ENCODE measurements at regions not wholly inside any gene's neighbourhood (a gene's known extent, or its start where the extent isn't known, plus 50 kb on each side); places are given as distances from the start of the nearest gene placed in this dataset.
"Not testable (repeated sequence)": the region's sequence is repeated elsewhere in the genome, so short reads cannot be mapped to it uniquely, and the experiment has no call there.

DNA sequence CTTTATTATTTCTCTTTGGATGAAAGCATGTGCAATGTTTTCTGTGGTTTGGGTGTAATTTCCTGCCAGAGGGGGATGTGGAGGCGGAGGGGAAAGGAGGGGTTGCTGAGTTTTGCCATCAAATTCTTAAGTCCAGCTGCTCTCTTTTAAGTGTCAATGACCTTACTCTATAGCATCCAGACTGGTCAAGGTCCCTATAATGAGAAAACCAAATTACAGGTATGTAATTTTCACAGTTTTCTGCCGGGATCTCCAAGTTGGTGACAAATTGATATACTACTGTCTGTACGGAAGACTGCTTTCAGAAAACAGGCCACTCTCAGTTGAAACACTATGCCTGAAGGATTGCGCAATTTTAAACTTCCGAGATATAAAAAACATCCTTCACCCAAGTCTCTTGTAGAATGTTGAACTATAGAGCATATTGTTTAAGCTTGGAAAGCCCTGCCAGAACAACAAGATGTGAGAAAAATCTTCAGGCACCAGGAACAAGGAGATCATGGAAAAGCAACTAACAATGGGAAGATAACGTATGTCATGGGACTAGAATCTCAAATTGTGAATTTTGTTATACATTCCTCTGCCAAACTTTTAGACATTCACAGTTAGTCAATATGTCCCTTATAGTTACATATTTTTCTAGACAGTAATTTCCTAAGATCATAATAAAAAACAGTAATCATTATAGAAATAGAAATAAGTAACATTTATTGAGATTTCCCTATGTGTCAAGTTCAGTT lies 300.7 kb upstream of the SATB1 start:
- no peak for DNase-seq

DNA sequence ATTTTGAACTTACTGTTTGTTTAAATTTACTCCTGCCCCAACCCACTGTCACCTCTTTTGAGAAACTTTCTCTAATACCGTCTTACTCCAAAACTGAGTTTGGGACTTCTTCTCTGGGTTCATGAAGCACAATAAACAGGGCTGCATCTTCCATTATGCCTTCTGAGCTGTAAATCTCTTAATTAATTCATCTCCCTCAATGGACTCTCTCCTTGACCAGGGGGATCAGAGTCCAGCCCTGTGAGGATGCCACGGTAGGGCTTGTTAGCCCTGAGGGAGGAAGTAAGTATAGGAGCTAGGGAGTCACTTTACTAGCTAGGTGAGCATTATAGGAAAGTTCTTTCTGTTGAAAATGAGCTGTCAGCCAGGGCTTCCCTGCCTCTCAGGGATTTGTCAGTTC lies 299.3 kb upstream of the SATB1 start:
- DNase-seq = no peak

DNA sequence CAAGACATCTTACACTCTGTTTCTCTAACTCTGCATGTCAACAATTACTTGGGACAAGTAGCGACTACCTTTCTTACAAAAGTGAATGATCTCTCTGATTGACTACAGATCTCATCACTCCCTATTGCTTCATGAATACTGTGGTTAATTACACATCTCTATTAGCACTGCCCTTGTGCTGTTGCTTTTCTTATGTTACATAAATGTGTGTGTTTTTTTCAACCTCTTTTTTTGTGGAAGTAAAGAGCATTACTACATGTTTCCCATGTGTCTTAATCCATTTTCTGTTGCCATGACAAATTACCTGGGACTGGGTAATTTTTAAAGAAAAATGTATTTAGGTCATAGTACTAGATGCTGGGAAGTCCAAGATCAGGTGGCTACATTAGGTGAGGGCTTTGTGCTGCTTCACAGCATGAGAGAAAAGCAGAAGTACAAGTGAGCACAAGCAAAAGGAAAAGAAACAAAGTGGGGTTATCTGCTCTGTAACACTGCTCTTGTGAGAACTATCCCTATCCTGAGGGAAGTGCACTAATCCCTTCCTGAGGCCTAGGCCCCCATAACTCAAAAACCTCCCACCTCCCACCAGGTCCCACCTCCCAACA lies 298.2 kb upstream of the SATB1 start:
- no peak for DNase-seq

DNA sequence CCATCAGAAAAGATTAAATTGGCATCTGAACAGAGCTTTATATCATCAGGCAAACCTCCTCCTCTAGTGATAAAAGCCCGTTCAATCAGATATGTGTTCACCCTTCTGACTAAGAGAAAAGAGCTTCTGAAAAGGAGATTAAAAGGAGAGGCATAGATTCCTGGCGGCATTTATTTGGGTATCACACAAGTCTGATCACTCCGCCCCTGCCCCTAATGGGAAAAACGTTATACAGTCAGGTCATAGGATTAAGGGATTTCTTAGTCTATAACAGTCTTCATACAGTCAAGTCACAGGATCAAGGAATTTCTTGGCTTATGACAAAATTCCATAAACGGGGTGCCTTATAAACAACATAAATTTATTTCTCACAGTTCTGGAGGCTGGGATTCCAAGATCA lies 295.4 kb upstream of the SATB1 start:
- no peak for DNase-seq

DNA sequence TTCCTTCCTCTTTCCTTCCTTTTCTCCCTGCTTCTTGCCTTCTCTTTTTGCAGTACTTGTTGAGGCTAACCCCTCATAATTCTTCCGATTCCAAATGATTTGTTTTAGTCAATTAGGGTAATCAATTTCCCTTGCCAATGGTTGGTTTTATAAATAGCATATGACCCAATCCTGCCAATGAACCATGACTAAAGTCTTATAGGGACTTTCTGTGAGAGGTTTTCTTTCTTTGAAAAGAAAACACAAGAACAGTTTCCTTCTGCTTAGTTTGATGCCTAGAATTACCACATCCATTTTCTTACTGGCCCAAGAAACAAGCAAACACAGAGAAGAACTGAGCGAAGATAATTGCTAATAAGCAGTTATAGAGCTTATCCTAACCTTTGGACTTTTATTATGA lies 292.5 kb upstream of the SATB1 start:
- no peak for DNase-seq

DNA sequence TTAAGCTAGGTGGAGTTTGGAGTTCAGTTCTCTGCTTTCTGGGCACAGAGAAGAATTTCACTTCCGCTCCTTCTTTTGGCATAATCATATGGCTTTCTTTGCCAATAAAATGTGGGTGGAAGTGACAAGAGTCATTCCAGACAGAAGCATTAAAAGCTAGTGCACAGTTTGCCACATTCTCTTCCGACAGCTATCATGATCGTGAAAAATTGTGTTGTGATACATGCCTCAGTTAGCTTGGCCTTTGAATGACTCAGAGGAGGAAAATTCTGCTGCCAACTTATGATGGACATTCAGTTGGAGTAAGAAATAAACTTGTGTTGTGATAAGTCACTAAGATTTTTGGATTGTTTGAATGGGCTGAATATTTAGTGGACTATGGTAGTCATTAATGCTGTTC lies 291.7 kb upstream of the SATB1 start:
- DNase-seq = no peak

DNA sequence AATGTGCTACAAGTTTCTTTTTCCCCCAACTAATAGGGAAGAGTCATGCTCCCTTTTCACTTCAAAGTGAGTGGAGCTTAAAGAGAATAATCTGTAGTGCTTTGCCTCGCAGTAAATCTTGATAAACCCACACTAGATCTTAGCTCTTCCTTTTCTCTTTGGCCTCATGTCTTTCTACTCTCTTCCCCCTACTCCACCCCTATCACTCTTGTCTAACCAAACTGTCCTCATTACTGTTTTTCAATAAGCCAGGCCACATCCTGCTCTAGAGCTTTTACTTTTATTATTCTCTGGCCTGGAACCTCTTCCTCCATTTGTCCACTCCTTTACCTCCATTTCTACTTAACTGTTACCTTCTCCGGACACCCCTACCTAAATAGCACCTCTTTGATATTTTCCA lies 291.0 kb upstream of the SATB1 start:
- DNase-seq = no peak

DNA sequence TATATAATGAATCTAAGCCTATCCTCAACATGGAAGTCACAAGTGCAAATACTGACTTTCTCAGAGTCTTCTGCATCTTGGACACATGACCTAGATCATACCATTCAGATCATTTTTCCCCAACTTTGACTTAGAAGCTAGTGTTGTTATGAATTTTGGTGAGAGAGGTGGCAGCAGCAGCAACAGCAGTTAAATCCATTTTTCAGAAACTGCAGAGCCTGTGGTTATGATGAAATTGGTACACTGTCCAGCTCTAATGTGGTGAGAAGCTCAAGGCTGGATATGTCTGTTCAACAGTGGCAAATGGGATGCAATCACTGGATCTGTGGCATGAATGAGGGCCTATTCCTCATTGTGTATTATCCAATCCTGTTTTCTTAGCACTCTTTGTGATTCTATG lies 290.1 kb upstream of the SATB1 start:
- no peak for DNase-seq

DNA sequence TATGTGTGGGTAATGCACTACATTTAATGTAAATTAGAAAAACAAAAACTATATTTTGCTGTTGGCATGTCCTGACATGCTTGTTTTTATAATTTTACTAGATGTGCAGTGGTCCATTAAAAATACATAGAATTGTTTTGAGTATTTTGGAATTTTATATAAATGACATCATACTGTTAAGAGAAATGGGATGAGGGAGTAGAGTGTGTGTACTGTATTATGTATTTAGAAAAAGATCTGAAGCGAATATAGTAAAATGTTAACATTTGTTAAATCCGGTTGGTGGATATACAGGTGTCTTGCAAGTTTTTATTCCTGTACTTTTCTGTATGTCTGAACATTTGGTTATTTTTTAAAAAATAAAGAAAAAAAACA lies 288.4 kb upstream of the SATB1 start:
- no peak for DNase-seq

DNA sequence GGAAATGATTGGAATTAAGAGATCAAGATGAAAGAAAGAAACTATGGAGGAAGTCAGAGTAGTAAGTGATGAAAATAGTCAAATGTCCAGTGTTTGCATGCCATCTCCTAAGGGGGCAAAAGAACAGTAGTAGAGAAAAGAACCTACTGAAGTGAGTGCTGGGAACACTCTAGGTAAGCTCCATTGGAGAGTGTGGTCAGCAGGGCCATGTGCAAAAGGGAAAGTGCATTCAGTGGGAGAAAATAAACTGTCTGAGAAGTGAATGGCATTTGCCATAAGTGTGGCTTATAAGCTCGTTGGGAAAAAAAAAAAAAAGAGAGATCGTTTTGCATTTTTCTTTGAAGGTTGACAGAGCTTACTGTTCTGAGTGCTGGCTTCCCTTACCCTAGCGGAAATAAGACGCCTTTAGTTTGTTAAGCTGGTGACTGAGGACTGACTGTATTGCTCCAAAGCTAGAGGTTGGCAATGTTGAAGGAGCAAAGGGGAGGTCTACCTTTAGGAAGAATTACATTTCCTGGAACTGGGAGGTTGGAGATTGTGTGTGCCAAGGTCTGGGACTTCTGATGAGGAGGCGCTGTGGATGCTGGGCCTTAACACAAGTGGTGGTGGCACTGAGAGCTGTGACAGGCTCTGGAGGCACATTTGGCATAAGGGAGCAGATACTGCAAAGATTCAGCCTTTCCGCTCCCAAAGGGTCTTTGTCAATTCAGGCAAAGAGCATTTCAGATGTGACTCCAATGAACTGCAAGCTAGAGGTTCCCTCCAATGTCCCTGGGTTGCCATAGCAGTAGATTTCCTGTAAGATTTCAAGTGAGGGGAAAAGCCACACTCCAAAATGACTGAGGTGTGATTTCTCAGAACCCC lies 287.8 kb upstream of the SATB1 start:
- DNase-seq = no peak

DNA sequence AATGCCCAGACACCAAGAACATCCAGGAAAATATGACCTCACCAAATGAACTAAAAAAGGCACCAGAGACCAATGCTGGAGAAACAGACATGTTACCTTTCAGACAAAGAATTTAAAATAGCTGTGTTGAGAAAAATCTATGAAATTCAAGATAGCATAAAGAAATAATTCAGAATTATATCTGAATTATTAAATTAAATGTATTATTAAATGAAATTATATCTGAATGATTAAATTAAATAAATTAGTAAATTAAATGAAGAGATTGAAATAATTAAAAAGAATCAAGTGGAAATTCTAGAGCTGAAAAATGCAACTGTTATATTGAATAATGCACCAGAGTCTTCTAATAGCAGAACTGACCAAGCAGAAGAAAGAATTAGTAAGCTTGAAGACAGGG lies 279.2 kb upstream of the SATB1 start:
- DNase-seq = no peak

DNA sequence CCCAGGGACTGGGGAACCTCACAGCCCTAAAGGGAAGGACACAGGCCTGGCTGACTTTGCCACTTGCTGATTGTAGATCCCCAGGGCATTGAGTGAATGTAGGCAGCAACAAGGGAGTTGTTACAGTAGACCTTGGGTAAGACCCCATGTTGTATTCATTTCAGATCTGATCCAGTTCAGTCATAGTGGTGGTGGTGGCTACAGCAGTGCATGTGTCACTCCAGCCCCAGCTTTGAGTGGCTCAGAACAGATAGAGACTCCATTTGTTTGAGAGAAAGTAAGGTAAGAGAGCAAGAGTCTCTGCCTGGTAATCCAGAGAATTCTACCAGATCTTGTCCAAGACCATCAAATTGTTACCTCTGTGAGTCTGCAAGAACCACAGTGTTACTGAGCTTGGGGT lies 278.7 kb upstream of the SATB1 start:
- no peak for DNase-seq

DNA sequence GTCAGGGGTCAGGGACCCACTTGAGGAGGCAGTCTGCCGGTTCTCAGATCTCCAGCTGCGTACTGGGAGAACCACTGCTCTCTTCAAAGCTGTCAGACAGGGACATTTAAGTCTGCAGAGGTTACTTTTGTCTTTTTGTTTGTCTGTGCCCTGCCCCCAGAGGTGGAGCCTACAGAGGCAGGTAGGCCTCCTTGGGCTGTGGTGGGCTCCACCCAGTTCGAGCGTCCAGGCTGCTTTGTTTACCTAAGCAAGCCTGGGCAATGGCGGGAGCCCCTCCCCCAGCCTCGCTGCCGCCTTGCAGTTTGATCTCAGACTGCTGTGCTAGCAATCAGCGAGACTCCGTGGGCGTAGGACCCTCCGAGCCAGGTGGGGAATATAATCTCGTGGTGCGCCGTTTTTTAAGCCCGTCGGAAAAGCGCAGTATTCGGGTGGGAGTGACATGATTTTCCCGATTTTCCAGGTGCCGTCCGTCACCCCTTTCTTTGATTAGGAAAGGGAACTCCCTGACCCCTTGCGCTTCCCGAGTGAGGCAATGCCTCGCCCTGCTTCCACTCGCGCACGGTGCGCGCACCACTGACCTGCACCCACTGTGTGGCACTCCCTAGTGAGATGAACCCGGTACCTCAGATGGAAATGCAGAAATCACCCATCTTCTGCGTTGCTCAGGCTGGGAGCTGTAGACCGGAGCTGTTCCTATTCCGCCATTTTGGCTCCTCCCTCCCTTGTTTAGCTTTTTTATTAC lies 268.6 kb upstream of the SATB1 start:
- not testable (repeated sequence) for DNase-seq

DNA sequence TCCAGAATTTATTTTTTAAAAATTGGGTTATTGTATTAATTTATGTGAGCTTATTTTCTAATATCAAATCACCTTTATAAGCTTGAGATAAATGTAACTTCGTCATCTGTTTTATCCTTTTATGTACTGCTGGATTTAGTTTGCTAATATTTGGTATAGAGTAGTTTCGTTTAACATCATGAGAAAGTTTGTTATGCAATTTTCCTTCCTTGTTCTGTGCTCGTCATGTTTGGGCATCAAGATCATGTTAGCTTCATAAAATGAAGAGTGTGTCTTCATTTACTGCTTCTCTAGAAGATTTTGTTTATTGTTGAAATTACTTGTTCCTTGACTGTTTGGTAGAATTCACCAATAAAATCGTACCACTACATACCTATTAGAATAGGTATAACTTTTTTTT lies 262.1 kb upstream of the SATB1 start:
- DNase-seq = no peak

DNA sequence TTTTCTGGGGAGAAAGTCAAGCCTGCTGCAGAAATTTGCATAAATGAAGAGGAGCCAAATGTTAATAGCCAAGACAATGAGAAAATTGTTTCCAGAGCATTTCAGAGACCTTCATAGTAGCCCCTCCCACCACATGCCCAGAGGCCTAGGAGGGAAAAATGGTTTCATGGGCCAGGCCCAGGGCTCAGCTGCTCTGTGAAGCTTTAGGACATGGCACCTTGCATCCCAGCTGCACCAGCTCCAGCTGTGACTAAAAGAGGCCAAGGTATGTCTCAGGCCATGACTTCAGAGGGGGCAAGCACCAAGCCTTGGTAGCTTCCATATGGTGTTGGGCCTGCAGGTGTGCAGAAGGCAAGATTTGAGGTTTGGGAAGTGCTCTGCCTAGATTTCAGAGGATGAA lies 258.8 kb upstream of the SATB1 start:
- DNase-seq = no peak

DNA sequence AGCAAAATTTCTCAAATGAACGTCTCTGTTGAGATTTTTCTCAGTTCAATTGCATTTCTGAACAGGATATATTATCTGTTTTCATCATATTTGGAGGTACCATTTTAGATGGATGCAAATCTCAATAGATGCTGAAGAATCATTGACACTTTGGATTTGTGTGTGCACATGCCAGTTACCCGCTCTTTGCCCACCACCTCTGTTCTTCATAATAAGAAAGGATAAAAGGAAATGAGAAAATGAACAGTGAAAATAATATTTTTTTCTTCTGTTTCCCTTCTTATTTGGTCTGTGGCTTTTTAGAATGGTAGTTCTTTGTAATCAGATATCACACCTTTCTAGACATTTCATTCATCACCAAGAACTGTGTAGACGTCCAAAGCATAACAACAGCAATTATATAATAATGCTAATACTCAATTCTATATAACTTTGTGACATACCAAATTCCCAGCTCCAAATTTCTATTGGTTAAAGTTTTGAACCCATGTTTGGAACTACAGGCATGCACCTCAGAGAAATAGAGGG lies 256.7 kb upstream of the SATB1 start:
- DNase-seq = no peak

DNA sequence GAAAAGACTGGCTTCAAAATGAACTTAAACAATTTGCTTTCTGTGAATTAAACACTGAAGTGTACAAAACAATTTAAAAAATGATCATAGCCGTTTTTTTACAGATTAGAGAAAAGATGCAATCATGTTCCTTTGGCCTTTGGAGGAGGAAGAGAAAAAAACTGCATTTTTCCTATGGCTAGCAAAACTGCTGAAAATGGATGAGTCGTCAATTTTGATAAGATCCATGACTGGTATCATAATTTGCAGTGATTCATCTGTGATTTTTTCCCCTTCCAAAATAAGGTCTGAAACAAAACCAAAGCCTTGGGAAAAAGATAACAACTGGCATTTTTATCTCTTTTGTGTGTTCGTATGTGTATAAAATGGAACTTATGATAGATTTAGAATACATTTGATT lies 255.6 kb upstream of the SATB1 start:
- no peak for DNase-seq

DNA sequence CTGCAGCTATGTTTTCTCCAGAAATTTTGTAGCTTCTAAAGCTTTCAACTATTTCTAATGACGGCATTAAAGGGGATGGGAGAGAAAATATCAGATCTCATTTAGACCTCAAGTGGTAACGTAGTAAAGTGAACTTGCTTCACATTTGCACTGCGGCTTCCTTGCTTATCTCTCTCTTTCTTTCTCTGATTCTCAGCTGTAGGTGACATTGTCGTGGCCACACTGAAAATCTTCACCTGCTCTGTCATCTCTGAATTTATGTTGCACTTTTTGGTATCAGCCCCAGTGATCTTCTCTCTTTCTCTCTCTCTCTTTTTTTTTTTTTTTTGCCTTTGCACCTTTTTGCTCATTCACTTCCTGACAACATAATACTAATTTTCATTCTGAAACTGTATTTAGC lies 254.1 kb upstream of the SATB1 start:
- no peak for DNase-seq

DNA sequence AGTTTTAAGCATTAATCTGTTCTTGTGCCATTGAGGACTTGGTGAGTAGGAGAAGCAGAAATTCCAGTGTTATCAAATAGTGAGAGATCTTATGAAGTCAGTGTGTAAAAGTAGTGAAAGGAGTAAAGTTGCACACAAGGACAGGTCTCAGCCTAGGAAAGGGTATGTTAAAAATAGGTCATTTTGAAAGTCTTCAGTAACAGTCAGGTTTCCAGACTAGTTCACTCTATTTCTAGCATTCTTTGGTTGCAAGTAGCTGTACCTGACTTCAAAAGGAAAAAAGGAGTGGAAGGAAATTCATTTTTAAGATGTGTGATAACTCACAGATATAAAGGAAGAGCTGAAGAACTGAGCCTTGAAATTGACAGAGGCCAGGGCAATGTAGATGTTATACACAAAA lies 250.1 kb upstream of the SATB1 start:
- no peak for DNase-seq

DNA sequence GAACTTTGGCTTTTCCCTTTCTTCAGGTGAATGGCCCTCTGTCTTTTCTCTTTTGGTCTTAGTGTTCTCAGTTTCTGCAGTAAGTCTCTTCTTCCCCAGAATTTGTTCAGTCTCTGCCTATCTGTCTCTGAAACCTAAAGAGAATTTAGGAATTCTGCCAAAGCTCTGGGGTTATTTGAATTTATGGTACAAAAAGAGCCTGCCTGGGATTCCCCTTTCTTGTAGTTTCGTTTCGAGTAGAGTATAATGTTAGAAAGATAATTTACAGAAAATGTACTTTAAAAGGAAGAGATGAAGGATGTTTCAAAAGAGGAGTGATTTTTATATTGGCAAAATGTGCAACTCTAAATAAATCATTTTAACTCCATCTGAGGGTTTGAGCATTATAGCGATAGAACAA lies 247.4 kb upstream of the SATB1 start:
- DNase-seq = no peak

DNA sequence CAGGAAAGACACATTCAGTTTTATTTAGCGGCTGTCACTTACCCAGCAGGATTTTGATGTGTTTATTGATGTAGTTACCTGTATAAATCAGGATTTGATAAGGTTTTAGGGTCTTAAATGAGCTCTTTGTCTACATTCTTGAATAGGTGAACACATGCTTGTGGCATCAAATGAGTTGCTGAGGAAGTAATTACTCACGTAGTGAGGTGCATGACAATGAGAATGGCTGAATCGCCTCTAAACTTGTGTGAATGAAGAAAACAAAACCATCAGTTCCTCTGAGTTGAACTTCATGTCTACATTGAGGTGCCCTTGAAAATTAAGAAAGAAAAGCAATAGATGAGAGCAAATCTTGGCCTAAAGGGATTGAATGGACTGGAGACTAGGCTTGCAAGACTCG lies 245.6 kb upstream of the SATB1 start:
- DNase-seq = no peak

DNA sequence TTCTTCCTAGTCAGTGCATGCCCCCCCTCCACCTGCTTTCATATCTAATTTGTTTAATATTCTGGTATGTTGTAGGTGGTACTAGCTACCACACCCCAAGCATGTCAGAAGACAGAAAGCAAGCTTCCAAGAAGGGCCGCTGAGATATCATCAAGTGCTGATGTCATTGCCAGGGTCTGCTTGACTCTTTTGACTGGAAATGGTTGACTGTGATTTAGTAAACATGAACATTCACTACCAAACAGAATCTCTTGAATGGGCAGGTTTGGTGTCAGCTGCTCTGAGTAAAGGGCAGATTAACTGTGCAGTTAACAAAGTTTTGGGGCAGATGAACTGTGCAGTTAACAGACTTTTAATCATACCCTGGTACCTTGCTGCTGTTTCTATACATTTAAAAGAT lies 244.2 kb upstream of the SATB1 start:
- no peak for DNase-seq

DNA sequence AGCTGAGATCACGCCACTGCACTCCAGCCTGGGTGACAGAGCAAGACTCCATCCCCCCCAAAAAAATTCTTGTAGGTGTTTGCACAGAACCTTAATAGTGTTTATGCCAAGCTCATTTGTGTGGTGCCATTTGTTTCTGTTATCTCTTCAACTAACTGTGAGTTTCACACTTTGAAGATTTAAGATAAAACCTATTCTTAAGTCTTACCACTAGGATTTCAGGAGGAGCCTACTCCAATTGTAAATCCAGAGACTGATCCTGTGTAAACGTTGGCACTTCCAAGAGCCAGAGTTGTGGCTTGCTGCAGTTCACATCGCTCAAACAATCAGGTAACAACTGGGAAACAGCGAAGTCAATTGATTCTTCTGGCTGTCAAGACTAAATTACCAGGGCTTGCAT lies 242.4 kb upstream of the SATB1 start:
- no peak for DNase-seq

Measured in activated CD4-positive, alpha-beta T cell treated with anti-CD3 and anti-CD28 coated beads for 1 hour (primary cell).